Testis (tissue), 2 donors: ENCODE measurements at regions not wholly inside any gene's neighbourhood (a gene's known extent, or its start where the extent isn't known, plus 50 kb on each side); places are given as distances from the start of the nearest gene placed in this dataset.

ENCODE experiments used
- DNase-seq: peaks from one replicate; pipeline ENCODE4 v3.0.0-alpha.2; 2019
- H3K27ac ChIP-seq, 2 donors: fragments of 200-600 bp; sonication (generic); one replicate each; pipeline ENCODE4 v1.5.1; 2019
- H3K27me3 ChIP-seq: fragments of 200-600 bp; sonication (generic); one replicate; pipeline ENCODE4 v1.5.1; 2019
- H3K36me3 ChIP-seq: fragments of 200-600 bp; sonication (generic); one replicate; pipeline ENCODE4 v1.5.1; 2017; ENCODE audit warnings: low read depth; ENCODE audit errors: missing control alignments
- H3K4me1 ChIP-seq: fragments of 200-600 bp; sonication (generic); one replicate; pipeline ENCODE4 v1.5.1; 2019
- H3K4me3 ChIP-seq, 2 donors: fragments of 200-600 bp; sonication (generic); one replicate each; pipeline ENCODE4 v1.5.1; 2017 to 2019
- H3K9me3 ChIP-seq: fragments of 200-600 bp; sonication (generic); one replicate; pipeline ENCODE4 v1.5.1; 2017
- POLR2A ChIP-seq: fragments of 450-650 bp; IDR thresholded peaks from one replicate; pipeline ENCODE4 v1.6.1; 2017; ENCODE audit warnings: antibody characterized with exemption, mild to moderate bottlenecking, moderate library complexity
- WGBS, 2 donors: methylation state at CpG; one replicate each; pipeline ENCODE4 v1.1.5; 2018; 5-methylcytosine and 5-hydroxymethylcytosine counted together
- intact Hi-C: fragments of 100-400 bp; cut with DNase I; formaldehyde crosslinking; loops from one replicate; pipeline ENCODE4 v1.15.1; 2023; ENCODE audit warnings: low total_unique reads
- TF ChIP-seq, protein P1 (sequence below), 3 experiments: fragments of 450-650 bp in 2 of 3; fragments of 200-600 bp in 1 of 3; sonication (generic) in 1 of 3; IDR thresholded peaks; one replicate each; pipeline ENCODE4 v1.5.1; 2016 to 2019; ENCODE audit warnings: antibody characterized with exemption in 3 of 3, mild to moderate bottlenecking in 2 of 3, moderate library complexity in 1 of 3

DNA sequence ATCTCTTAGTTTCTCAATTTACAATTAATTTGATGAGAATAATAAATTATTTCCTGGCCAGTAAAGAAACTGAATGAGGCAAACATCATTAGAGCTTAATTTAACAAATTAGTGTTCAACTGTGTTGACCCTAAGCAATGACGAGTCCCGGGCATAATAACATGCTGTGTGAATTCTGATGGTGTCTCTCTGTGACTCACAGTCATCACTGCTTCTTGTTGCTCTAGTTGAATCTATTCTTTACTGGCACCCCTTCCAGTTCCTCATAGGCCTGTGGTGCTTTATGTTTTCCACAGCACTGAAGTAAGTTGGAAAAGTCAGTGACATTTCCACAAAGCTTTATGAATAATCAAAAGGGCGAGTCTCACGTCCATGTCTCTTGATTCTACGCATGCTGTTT, 57.7 kb upstream of the SLC7A11 start:
- 90 to 96% methylated on average over 5 of the region's 5 CpGs for WGBS, 2 donors
- Histone ChIP-seq H3K27ac (no peak overlapping the region), H3K4me3 (no peak overlapping the region), H3K4me1 (peaks cover 13% of the 10 kb centered on the region), H3K27me3 (no peaks in the 10 kb centered on the region), H3K36me3 (no peaks in the 10 kb centered on the region), H3K9me3 (no peaks in the 10 kb centered on the region)
- no peak for DNase-seq
- no peak for TF ChIP-seq POLR2A
- TF ChIP-seq, protein P1, sequence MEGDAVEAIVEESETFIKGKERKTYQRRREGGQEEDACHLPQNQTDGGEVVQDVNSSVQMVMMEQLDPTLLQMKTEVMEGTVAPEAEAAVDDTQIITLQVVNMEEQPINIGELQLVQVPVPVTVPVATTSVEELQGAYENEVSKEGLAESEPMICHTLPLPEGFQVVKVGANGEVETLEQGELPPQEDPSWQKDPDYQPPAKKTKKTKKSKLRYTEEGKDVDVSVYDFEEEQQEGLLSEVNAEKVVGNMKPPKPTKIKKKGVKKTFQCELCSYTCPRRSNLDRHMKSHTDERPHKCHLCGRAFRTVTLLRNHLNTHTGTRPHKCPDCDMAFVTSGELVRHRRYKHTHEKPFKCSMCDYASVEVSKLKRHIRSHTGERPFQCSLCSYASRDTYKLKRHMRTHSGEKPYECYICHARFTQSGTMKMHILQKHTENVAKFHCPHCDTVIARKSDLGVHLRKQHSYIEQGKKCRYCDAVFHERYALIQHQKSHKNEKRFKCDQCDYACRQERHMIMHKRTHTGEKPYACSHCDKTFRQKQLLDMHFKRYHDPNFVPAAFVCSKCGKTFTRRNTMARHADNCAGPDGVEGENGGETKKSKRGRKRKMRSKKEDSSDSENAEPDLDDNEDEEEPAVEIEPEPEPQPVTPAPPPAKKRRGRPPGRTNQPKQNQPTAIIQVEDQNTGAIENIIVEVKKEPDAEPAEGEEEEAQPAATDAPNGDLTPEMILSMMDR (IDR thresholded peaks at IDR 0.05), result no peak
- intact Hi-C loops, result no loop called here

DNA sequence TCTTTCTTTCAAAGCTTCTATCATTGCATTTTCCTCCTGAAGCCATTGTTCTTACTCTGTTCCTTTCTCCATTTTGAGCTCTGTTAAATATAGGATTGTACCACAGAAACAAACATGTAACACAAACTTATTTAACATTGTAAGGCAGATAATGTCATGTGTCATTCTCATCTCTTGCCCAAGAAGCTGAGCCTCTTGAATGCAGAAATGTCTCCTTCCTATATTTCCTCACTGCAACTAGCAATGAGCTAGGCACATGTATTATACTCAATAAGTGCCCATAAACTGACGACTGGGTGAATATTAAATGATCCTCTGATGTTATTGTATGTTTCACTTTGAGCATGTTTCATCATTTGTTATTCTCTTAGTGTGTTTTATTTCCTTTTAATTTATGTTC, 56.7 kb upstream of the SLC7A11 start:
- H3K4me1 ChIP-seq, result peaks cover 11% of the 10 kb centered on the region
- no peaks in the 10 kb centered on the region for H3K36me3 ChIP-seq
- DNase-seq, result no peak
- 75 to 97% methylated on average over 1 of the region's 1 CpG for WGBS, 2 donors
- H3K9me3 ChIP-seq, result no peaks in the 10 kb centered on the region
- intact Hi-C loops, result no loop called here
- no peak overlapping the region for H3K4me3 ChIP-seq
- no peak for TF ChIP-seq POLR2A
- TF ChIP-seq, protein P1 (IDR thresholded peaks at IDR 0.05), result no peak
- H3K27me3 ChIP-seq, result no peaks in the 10 kb centered on the region
- no peak overlapping the region for H3K27ac ChIP-seq

DNA sequence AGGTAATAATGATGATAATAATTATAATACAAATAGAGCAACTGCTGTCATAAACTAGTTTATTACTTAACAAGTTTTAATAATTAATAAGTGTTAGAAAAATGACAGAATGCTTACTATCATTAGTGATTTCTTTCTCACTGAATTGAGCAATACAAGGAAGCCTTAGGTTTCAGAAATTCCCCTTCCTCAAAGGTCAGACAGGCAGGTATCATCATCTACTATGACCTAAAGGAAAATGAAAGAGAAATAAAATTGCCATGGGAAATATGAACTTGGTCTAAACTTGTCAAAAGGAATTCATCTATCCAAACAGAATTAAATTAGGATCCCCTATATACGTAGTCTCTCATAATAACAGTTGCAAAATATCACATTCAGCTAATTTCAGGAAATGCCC, 56.3 kb upstream of the SLC7A11 start:
- no peaks in the 10 kb centered on the region for H3K27me3 ChIP-seq
- H3K4me1 ChIP-seq, result peaks cover 11% of the 10 kb centered on the region
- H3K27ac ChIP-seq, result no peak overlapping the region
- no peak overlapping the region for H3K4me3 ChIP-seq
- TF ChIP-seq POLR2A, result no peak
- TF ChIP-seq, protein P1 (IDR thresholded peaks at IDR 0.05), result no peak
- no peaks in the 10 kb centered on the region for H3K36me3 ChIP-seq
- 82 to 90% methylated on average over 1 of the region's 1 CpG for WGBS, 2 donors
- DNase-seq, result no peak
- intact Hi-C loops, result no loop called here
- H3K9me3 ChIP-seq, result no peaks in the 10 kb centered on the region

DNA sequence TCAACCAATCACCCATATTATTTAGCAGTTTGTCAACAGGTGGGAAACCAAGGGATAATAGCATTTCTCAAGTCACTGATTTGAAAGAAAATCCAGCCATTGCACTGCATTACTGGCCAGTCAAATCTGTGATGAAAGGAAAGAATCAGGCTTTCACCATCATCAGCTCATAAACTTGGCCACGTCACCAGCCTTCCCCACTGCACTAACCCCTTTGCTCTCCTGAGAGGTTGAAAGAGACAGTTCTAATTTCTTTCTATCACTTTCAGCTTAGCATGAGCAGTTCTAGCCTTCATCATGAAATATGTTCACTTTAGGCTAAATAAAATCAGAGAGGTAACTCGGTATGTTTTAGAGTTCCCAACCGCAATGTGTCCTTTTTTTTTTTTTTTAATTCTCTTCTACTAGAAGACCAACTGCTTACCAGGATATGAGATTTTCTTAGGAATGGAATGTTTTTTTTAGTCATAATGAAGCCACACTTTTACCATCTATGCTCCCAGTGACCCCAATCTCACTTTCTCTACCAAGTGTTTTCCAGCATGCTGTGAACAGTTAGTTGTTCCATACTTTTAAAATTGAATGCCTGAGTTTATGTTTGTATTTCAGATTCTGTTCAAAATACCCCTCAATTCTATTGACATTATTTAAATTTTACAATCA, 55.7 kb upstream of the SLC7A11 start:
- Histone ChIP-seq H3K27me3 (no peaks in the 10 kb centered on the region), H3K27ac (no peak overlapping the region), H3K36me3 (no peaks in the 10 kb centered on the region), H3K4me3 (no peak overlapping the region), H3K9me3 (no peaks in the 10 kb centered on the region), H3K4me1 (peaks cover 11% of the 10 kb centered on the region)
- TF ChIP-seq, protein P1 (IDR thresholded peaks at IDR 0.05), result no peak
- TF ChIP-seq POLR2A, result no peak
- 74 to 79% methylated on average over 3 of the region's 3 CpGs for WGBS, 2 donors
- no peak for DNase-seq
- intact Hi-C loops, result no loop called here

DNA sequence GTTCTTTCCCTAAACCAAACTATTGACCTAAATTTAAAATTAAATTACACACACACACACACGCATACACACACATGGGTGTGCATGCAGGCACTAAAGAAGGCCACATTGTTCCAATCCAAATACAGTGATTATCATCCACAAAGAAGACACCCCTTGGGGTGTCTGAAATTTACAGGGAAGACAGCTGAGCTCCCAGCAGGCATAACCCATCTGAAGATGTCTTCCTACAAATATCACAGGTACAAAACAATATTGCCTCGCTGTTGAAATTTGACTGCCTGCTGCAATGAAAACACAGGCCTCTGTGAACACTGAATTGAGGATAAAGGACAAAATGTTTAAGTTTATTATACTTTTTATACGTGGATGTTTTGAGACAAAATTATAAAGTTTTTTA, 50.2 kb upstream of the SLC7A11 start:
- Histone ChIP-seq H3K36me3 (no peaks in the 10 kb centered on the region), H3K27me3 (no peaks in the 10 kb centered on the region), H3K4me3 (no peak overlapping the region), H3K9me3 (no peaks in the 10 kb centered on the region), H3K4me1 (no peaks in the 10 kb centered on the region), H3K27ac (no peak overlapping the region)
- no peak for TF ChIP-seq POLR2A
- TF ChIP-seq, protein P1 (IDR thresholded peaks at IDR 0.05), result no peak
- intact Hi-C loops, result no loop called here
- DNase-seq, result no peak
- WGBS, 2 donors, result 92 to 95% methylated on average over 3 of the region's 3 CpGs
